ENCODE measurements at regions not wholly inside any gene's neighbourhood (a gene's known extent, or its start where the extent isn't known, plus 50 kb on each side); places are given as distances from the start of the nearest gene placed in this dataset.
"Not testable (repeated sequence)": the region's sequence is repeated elsewhere in the genome, so short reads cannot be mapped to it uniquely, and the experiment has no call there.

DNA sequence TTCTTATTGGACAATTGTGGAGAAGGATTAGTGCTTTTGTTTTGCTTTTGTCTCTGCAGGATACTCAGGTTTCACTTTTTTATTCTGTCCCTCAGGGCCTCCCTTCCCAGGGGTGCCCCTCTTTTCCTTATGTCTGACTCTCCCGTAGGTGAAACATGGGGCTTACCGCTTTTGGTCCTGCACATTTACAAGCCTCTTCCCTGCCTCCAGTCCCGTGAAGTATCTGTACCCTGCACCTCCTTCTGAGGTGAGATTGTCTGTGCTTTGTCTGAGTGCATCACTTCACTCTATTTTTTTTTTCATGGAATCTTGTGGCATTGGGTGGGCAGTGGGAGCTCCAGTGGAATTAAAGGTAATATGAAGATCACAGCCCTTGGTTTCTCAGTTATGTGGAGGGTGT lies 758.1 kb upstream of the TPTE start:
- Histone ChIP-seq H3K27ac (no peak overlapping the region), H3K9me3 (peaks cover 0 to 73% (median 0%) of the 10 kb centered on the region in 11 donors), H3K36me3 (no peaks in the 10 kb centered on the region), H3K27me3 (peaks cover 0 to 20% (median 0%) of the 10 kb centered on the region in 7 donors), H3K4me3 (no peak overlapping the region), H3K4me1 (no peaks in the 10 kb centered on the region)
- DNase-seq = no peak
- 60 to 66% methylated on average over 3 of the region's 3 CpGs for WGBS, 2 donors
- intact Hi-C loops (cut with DNase I) = no loop called here
- TF ChIP-seq, protein P1, sequence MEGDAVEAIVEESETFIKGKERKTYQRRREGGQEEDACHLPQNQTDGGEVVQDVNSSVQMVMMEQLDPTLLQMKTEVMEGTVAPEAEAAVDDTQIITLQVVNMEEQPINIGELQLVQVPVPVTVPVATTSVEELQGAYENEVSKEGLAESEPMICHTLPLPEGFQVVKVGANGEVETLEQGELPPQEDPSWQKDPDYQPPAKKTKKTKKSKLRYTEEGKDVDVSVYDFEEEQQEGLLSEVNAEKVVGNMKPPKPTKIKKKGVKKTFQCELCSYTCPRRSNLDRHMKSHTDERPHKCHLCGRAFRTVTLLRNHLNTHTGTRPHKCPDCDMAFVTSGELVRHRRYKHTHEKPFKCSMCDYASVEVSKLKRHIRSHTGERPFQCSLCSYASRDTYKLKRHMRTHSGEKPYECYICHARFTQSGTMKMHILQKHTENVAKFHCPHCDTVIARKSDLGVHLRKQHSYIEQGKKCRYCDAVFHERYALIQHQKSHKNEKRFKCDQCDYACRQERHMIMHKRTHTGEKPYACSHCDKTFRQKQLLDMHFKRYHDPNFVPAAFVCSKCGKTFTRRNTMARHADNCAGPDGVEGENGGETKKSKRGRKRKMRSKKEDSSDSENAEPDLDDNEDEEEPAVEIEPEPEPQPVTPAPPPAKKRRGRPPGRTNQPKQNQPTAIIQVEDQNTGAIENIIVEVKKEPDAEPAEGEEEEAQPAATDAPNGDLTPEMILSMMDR (IDR thresholded peaks at IDR 0.05) = no peak
- ATAC-seq = no peak

DNA sequence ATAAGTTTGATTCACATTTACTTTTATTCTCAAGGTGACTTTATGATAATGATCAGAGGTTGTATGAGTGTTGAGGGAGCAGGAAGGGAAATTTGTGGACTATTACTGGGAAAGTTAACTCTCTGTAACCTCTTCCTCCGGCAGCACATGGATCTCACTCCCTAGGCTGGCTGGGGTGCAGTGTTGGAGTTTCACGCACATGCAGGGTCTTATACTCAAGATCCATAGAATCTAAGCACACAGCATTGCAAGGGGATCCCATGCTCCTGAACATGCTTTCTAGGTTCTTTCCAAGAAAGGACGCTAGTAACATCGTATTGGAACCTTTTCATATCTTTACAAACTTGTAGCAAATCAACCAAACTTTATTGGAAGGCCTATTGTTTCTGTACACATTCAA lies 757.6 kb upstream of the TPTE start:
- Histone ChIP-seq H3K4me3 (no peak overlapping the region), H3K27me3 (peaks cover 0 to 15% (median 0%) of the 10 kb centered on the region in 7 donors), H3K4me1 (no peaks in the 10 kb centered on the region), H3K9me3 (peaks cover 0 to 73% (median 0%) of the 10 kb centered on the region in 11 donors), H3K27ac (no peak overlapping the region), H3K36me3 (no peaks in the 10 kb centered on the region)
- intact Hi-C loops (cut with DNase I) = no loop called here
- DNase-seq = no peak
- 51 to 54% methylated on average over 4 of the region's 4 CpGs for WGBS, 2 donors
- no peak for ATAC-seq
- TF ChIP-seq, protein P1 (IDR thresholded peaks at IDR 0.05) = no peak

DNA sequence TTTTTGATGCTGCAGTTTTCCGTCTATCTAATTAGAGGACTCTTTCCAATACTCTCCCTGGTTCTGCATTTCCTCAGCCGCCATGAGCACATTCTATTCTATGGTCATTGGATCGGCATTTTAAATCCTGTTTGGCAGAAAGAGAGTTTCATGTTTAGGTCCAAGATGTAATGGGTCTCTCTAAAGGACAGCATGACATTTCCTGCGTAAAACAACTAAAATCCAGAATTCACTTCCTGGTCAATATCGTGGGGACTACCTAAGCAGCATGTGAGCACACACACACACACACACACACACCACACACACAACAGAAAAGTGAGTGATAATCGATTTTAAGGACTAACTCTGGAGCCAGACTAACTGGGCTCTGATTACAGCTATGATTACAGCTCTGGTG lies 757.1 kb upstream of the TPTE start:
- H3K4me1 ChIP-seq; ATAC-seq; H3K27ac ChIP-seq; H3K36me3 ChIP-seq; DNase-seq; intact Hi-C loops (cut with DNase I); H3K4me3 ChIP-seq: not testable (repeated sequence)
- peaks cover 0 to 12% (median 0%) of the 10 kb centered on the region in 7 donors for H3K27me3 ChIP-seq
- 67 to 69% methylated on average over 6 of the region's 6 CpGs for WGBS, 2 donors
- peaks cover 0 to 73% (median 0%) of the 10 kb centered on the region in 11 donors for H3K9me3 ChIP-seq

DNA sequence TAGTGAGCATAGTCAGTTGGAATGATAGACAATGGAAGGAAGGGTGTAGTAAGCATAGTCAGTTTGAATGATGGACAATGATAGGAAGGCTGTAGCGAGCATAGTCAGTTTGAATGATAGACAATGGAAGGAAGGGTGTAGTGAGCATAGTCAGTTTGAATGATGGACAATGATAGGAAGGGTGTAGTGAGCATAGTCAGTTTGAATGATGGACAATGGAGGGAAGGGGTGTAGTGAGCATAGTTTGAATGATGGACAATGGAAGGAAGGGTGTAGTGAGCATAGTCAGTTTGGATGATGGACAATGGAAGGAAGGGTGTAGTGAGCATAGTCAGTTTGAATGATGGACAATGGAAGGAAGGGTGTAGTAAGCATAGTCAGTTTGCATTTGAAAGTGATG lies 755.8 kb upstream of the TPTE start:
- DNase-seq; intact Hi-C loops (cut with DNase I); ATAC-seq; H3K27ac ChIP-seq; H3K4me3 ChIP-seq; H3K36me3 ChIP-seq; H3K4me1 ChIP-seq: not testable (repeated sequence)
- H3K27me3 ChIP-seq = peaks cover 0 to 16% (median 0%) of the 10 kb centered on the region in 7 donors
- H3K9me3 ChIP-seq = peaks cover 0 to 75% (median 0%) of the 10 kb centered on the region in 11 donors
- 32 to 39% methylated on average over 1 of the region's 1 CpG for WGBS, 2 donors

DNA sequence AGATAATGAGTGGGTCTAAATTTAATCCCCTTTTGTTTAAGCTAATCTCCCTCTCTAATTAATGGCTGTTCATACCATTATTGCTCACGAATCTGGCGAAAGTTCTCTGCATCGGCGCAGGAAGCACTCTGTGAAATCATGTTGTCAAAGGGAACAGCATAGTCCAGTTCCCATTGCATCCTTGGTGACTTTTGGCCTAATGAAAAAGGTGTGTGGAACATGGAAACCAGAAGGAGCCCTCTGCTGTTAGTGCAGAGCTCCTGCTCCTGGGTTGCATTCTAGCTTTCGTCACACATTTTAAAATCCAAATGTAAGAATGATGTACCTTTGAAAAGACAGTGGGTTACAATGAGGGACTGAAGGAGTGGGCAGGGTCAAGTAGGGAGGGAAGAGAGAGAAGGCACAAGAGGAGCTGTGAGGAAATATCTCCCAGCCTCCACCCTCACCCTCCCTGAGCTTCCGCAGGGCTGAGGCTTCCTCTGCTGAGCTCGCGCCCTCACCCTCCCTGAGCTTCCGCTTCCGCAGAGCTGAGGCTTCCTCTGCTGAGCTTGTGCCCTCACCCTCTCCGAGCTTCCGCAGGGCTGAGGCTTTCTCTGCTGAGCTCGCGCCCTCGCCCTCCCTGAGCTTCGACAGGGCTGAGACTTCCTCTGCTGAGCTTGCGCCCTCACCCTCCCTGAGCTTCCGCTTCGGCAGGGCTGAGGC lies 754.3 kb upstream of the TPTE start:
- H3K4me3 ChIP-seq; DNase-seq; H3K27ac ChIP-seq; H3K36me3 ChIP-seq; intact Hi-C loops (cut with DNase I); H3K4me1 ChIP-seq; ATAC-seq: not testable (repeated sequence)
- WGBS, 2 donors = 72 to 74% methylated on average over 19 of the region's 19 CpGs
- Histone ChIP-seq H3K27me3 (peaks cover 0 to 17% (median 0%) of the 10 kb centered on the region in 7 donors), H3K9me3 (peaks cover 0 to 76% (median 0%) of the 10 kb centered on the region in 11 donors)

All from heart right ventricle (tissue), 16 donors.